ENCODE measurements at regions not wholly inside any gene's neighbourhood (a gene's known extent, or its start where the extent isn't known, plus 50 kb on each side); places are given as distances from the start of the nearest gene placed in this dataset.

GRCh38 chr9:13942695-13943094 lies 371.2 kb downstream of the NFIB start:
- Histone ChIP-seq H3K27me3 (no peaks in the 10 kb centered on the region), H3K4me1 (no peaks in the 10 kb centered on the region; the same call in 1 of the 2 replicates), H3K36me3 (no peaks in the 10 kb centered on the region), H3K9me3 (no peaks in the 10 kb centered on the region), H3K4me3 (ENCODE audit: low read depth, low read length) (no peak overlapping the region)
- no peak for TF ChIP-seq CTCF (IDR thresholded peaks at IDR 0.05; ENCODE audit: low read depth, low read length)
- DNase-seq: no peak

GRCh38 chr9:13942201-13942600 lies 371.7 kb downstream of the NFIB start:
- DNase-seq: no peak
- no peak for TF ChIP-seq CTCF (IDR thresholded peaks at IDR 0.05; ENCODE audit: low read depth, low read length)

GRCh38 chr9:13941714-13942113 lies 372.2 kb downstream of the NFIB start:
- Histone ChIP-seq H3K9me3 (no peaks in the 10 kb centered on the region), H3K4me3 (ENCODE audit: low read depth, low read length) (no peak overlapping the region), H3K27me3 (no peaks in the 10 kb centered on the region), H3K36me3 (no peaks in the 10 kb centered on the region), H3K4me1 (no peaks in the 10 kb centered on the region; the same call in 1 of the 2 replicates)
- no peak for TF ChIP-seq CTCF (IDR thresholded peaks at IDR 0.05; ENCODE audit: low read depth, low read length)
- DNase-seq: no peak

More at GRCh38 chr9:13942201-13942600, 371.7 kb downstream of the NFIB start:
- Histone ChIP-seq H3K4me1 (no peaks in the 10 kb centered on the region; the same call in 1 of the 2 replicates), H3K4me3 (ENCODE audit: low read depth, low read length) (no peak overlapping the region), H3K36me3 (no peaks in the 10 kb centered on the region), H3K27me3 (no peaks in the 10 kb centered on the region), H3K9me3 (no peaks in the 10 kb centered on the region)

- no peak for TF ChIP-seq CTCF (IDR thresholded peaks at IDR 0.05; ENCODE audit: low read depth, low read length)
- no peak for DNase-seq
- H3K4me1 ChIP-seq: no peaks in the 10 kb centered on the region; the same call in 1 of the 2 replicates
Observed at GRCh38 chr9:13939701-13940490, 374.0 kb downstream of the NFIB start.

GRCh38 chr9:13939134-13939533 lies 374.8 kb downstream of the NFIB start:
- no peak for TF ChIP-seq CTCF (IDR thresholded peaks at IDR 0.05; ENCODE audit: low read depth, low read length)
- Histone ChIP-seq H3K9me3 (no peaks in the 10 kb centered on the region), H3K36me3 (no peaks in the 10 kb centered on the region), H3K27me3 (no peaks in the 10 kb centered on the region), H3K4me3 (ENCODE audit: low read depth, low read length) (no peak overlapping the region), H3K4me1 (no peaks in the 10 kb centered on the region; the same call in 1 of the 2 replicates)
- DNase-seq: no peak

More at GRCh38 chr9:13939701-13940490, 374.0 kb downstream of the NFIB start:
- H3K27me3 ChIP-seq: no peaks in the 10 kb centered on the region
- no peak overlapping the region for H3K4me3 ChIP-seq (ENCODE audit: low read depth, low read length)
- no peaks in the 10 kb centered on the region for H3K9me3 ChIP-seq
- no peaks in the 10 kb centered on the region for H3K36me3 ChIP-seq

- H3K36me3 ChIP-seq: no peaks in the 10 kb centered on the region
- H3K27me3 ChIP-seq: no peaks in the 10 kb centered on the region
- no peaks in the 10 kb centered on the region; the same call in 1 of the 2 replicates for H3K4me1 ChIP-seq
- no peak for TF ChIP-seq CTCF (IDR thresholded peaks at IDR 0.05; ENCODE audit: low read depth, low read length)
- no peaks in the 10 kb centered on the region for H3K9me3 ChIP-seq
- DNase-seq: no peak
- H3K4me3 ChIP-seq (ENCODE audit: low read depth, low read length): no peak overlapping the region
Observed at GRCh38 chr9:13934416-13934815, 379.5 kb downstream of the NFIB start.

Measured in BE2C (cell line).